ENCODE measurements at regions not wholly inside any gene's neighbourhood (a gene's known extent, or its start where the extent isn't known, plus 50 kb on each side); places are given as distances from the start of the nearest gene placed in this dataset.

DNA sequence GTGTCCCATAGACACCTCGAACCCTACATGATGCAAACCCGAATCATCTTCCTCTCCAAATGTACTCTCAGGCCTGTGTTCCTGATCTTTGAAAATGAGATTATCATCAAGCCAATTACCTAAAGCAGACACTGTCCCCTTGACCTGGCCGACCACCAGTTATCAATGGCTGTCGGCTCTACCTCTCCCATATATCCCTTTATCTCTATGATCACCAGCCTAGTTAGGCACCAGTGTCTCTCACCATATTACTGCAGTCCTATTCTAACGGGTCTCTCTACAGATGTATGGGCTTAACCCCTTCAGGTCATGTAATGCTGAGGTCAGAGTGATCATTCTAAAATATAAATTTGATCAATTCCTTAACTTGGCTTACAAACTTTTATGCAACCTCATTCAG lies 234.9 kb upstream of the MARCKS start:
- BruUV-seq (replicated peaks) = no TSS peak
- TF ChIP-seq EZH2 (IDR thresholded peaks at IDR 0.05; ENCODE audit: borderline replicate concordance, low read depth, low read length, severe bottlenecking) (no peak), JUN (IDR thresholded peaks at IDR 0.05; ENCODE audit: borderline replicate concordance, insufficient read depth, insufficient read length, low read depth) (no peak), FOS (IDR thresholded peaks at IDR 0.05; ENCODE audit: borderline replicate concordance, insufficient read depth, low read length) (no peak), POLR2AphosphoS5 (IDR thresholded peaks at IDR 0.05; ENCODE audit: insufficient read depth, low read depth, low read length) (no peak)
- TF ChIP-seq, protein P1, sequence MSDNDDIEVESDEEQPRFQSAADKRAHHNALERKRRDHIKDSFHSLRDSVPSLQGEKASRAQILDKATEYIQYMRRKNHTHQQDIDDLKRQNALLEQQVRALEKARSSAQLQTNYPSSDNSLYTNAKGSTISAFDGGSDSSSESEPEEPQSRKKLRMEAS (IDR thresholded peaks at IDR 0.05; ENCODE audit: insufficient read depth, insufficient read length) = no peak
- TF ChIP-seq, protein P2, sequence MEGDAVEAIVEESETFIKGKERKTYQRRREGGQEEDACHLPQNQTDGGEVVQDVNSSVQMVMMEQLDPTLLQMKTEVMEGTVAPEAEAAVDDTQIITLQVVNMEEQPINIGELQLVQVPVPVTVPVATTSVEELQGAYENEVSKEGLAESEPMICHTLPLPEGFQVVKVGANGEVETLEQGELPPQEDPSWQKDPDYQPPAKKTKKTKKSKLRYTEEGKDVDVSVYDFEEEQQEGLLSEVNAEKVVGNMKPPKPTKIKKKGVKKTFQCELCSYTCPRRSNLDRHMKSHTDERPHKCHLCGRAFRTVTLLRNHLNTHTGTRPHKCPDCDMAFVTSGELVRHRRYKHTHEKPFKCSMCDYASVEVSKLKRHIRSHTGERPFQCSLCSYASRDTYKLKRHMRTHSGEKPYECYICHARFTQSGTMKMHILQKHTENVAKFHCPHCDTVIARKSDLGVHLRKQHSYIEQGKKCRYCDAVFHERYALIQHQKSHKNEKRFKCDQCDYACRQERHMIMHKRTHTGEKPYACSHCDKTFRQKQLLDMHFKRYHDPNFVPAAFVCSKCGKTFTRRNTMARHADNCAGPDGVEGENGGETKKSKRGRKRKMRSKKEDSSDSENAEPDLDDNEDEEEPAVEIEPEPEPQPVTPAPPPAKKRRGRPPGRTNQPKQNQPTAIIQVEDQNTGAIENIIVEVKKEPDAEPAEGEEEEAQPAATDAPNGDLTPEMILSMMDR (IDR thresholded peaks at IDR 0.05; ENCODE audit: extremely low read depth in 1 of 2, insufficient read depth in 1 of 2, low read depth in 1 of 2, low read length in 2 of 2) = no peak
- Histone ChIP-seq H3K27me3 (ENCODE audit: control insufficient read depth in 2 of 2, insufficient read depth in 2 of 2, low read length in 2 of 2) (no peaks in the 10 kb centered on the region), H4K20me1 (replicated peaks; ENCODE audit: control insufficient read depth, extremely low read depth, insufficient read depth, low read length) (no peaks in the 10 kb centered on the region), H3K9me3 (replicated peaks; ENCODE audit: control insufficient read depth, insufficient read depth, low read length) (no peaks in the 10 kb centered on the region), H3K9me1 (replicated peaks; ENCODE audit: control insufficient read depth, extremely low read depth, insufficient read depth, low read length) (no peaks in the 10 kb centered on the region), H3K79me2 (ENCODE audit: control insufficient read depth, insufficient read depth, low read length) (no peaks in the 10 kb centered on the region), H3K27ac (ENCODE audit: insufficient read depth, low read depth, low read length) (no peak overlapping the region), H3K9ac (replicated peaks; ENCODE audit: extremely low read depth, insufficient read depth, low read length) (no peak overlapping the region), H3K4me2 (ENCODE audit: insufficient read depth, low read length) (no peak overlapping the region), H3K4me1 (ENCODE audit: control insufficient read depth, extremely low read depth, insufficient read depth, low read length) (no peaks in the 10 kb centered on the region), H3K4me3 (replicated peaks in 1 of 3; ENCODE audit: insufficient read depth in 1 of 3, low read depth in 1 of 3, low read length in 3 of 3) (no peak overlapping the region), H3K36me3 (ENCODE audit: control insufficient read depth in 2 of 2, extremely low read depth in 1 of 2, insufficient read depth in 2 of 2, low read length in 2 of 2) (no peaks in the 10 kb centered on the region), H2AFZ (ENCODE audit: low read depth, low read length) (no peak overlapping the region)
- dilution Hi-C loops (cut with MboI; ENCODE audit: extremely low pct_ligation_motif_present, low sequenced_read_pairs) (no loop called here), intact Hi-C loops (cut with micrococcal nuclease) (no loop called here)
- ChIA-PET CTCF (no interaction called here), POLR2A (no interaction called here)
- FAIRE-seq = no peak
- no peak for DNase-seq (ENCODE audit: low read depth, low spot score)

DNA sequence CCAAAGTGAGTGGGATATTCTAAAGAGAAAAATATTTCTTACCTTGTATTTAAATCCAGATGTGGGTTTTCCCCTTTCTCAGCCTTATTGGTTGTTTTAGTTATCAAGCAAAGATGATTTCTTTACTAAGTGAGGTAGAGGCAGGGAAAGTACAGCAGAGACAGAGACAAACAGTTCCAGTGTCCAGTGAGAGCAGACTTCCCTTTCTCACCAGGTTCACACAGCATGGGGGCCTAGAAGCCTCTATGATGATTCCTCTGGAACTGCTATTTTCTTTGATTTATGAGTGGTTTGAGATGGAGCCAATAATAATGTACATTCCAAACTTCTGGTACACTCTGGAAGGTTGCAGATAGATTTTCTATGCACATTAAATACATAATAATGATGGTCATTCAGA lies 234.0 kb upstream of the MARCKS start:
- H2AFZ ChIP-seq (ENCODE audit: low read depth, low read length) = no peak overlapping the region
- H3K9ac ChIP-seq (replicated peaks; ENCODE audit: extremely low read depth, insufficient read depth, low read length) = no peak overlapping the region
- ChIA-PET CTCF (no interaction called here), POLR2A (no interaction called here)
- intact Hi-C loops (cut with micrococcal nuclease) = no loop called here
- H3K9me3 ChIP-seq (replicated peaks; ENCODE audit: control insufficient read depth, insufficient read depth, low read length) = no peaks in the 10 kb centered on the region
- BruUV-seq (replicated peaks) = no TSS peak
- TF ChIP-seq POLR2AphosphoS5 (IDR thresholded peaks at IDR 0.05; ENCODE audit: insufficient read depth, low read depth, low read length) = no peak
- no peak overlapping the region for H3K4me2 ChIP-seq (ENCODE audit: insufficient read depth, low read length)
- no peaks in the 10 kb centered on the region for H3K79me2 ChIP-seq (ENCODE audit: control insufficient read depth, insufficient read depth, low read length)
- dilution Hi-C loops (cut with MboI; ENCODE audit: extremely low pct_ligation_motif_present, low sequenced_read_pairs) = no loop called here
- H3K9me1 ChIP-seq (replicated peaks; ENCODE audit: control insufficient read depth, extremely low read depth, insufficient read depth, low read length) = no peaks in the 10 kb centered on the region
- H3K4me1 ChIP-seq (ENCODE audit: control insufficient read depth, extremely low read depth, insufficient read depth, low read length) = no peaks in the 10 kb centered on the region
- no peaks in the 10 kb centered on the region for H3K27me3 ChIP-seq (ENCODE audit: control insufficient read depth in 2 of 2, insufficient read depth in 2 of 2, low read length in 2 of 2)
- no peak overlapping the region for H3K27ac ChIP-seq (ENCODE audit: insufficient read depth, low read depth, low read length)
- DNase-seq (ENCODE audit: low read depth, low spot score) = no peak
- no peak overlapping the region for H3K4me3 ChIP-seq (replicated peaks in 1 of 3; ENCODE audit: insufficient read depth in 1 of 3, low read depth in 1 of 3, low read length in 3 of 3)
- no peaks in the 10 kb centered on the region for H4K20me1 ChIP-seq (replicated peaks; ENCODE audit: control insufficient read depth, extremely low read depth, insufficient read depth, low read length)
- no peak for FAIRE-seq
- no peaks in the 10 kb centered on the region for H3K36me3 ChIP-seq (ENCODE audit: control insufficient read depth in 2 of 2, extremely low read depth in 1 of 2, insufficient read depth in 2 of 2, low read length in 2 of 2)

All from endothelial cell of umbilical vein (primary cell).